ENCODE measurements at regions not wholly inside any gene's neighbourhood (a gene's known extent, or its start where the extent isn't known, plus 50 kb on each side); places are given as distances from the start of the nearest gene placed in this dataset.

- Histone ChIP-seq H3K36me3 (ENCODE audit: control insufficient read depth in 4 of 4, insufficient read depth in 4 of 4, low read length in 4 of 4) (no peaks in the 10 kb centered on the region), H3K9ac (ENCODE audit: insufficient read depth in 1 of 2, low read length in 2 of 2) (no peak overlapping the region), H3K4me3 (no peak overlapping the region), H3K9me3 (ENCODE audit: control insufficient read depth in 4 of 4, insufficient read depth in 3 of 4, low read length in 3 of 4) (no peaks in the 10 kb centered on the region), H3K27me3 (ENCODE audit: control insufficient read depth in 3 of 3, insufficient read depth in 3 of 3, low read length in 2 of 3) (no peaks in the 10 kb centered on the region), H3K4me1 (ENCODE audit: control insufficient read depth in 5 of 5, insufficient read depth in 5 of 5, low read length in 5 of 5) (peaks cover 0 to 8% (median 0%) of the 10 kb centered on the region in 5 donors), H3K27ac (ENCODE audit: low read depth in 1 of 2, low read length in 1 of 2) (no peak overlapping the region)
- no peak for DNase-seq
- TF ChIP-seq CTCF (IDR thresholded peaks at IDR 0.05; ENCODE audit: control extremely low read depth, extremely low read depth) = no peak
- 82 to 86% methylated on average over 5 of the region's 5 CpGs for WGBS, 2 donors
- no peak for ATAC-seq (ENCODE audit: insufficient read depth, low FRiP score)
Measured at GRCh38 chr5:125461641-125462072, 715.2 kb upstream of the ZNF608 start.

- no peak for TF ChIP-seq CTCF (IDR thresholded peaks at IDR 0.05; ENCODE audit: control extremely low read depth, extremely low read depth)
- no peaks in the 10 kb centered on the region for H3K27me3 ChIP-seq (ENCODE audit: control insufficient read depth in 3 of 3, insufficient read depth in 3 of 3, low read length in 2 of 3)
- H3K4me1 ChIP-seq (ENCODE audit: control insufficient read depth in 5 of 5, insufficient read depth in 5 of 5, low read length in 5 of 5) = peaks cover 0 to 8% (median 0%) of the 10 kb centered on the region in 5 donors
- no peak overlapping the region for H3K4me3 ChIP-seq
- no peaks in the 10 kb centered on the region for H3K9me3 ChIP-seq (ENCODE audit: control insufficient read depth in 4 of 4, insufficient read depth in 3 of 4, low read length in 3 of 4)
- ATAC-seq (ENCODE audit: insufficient read depth, low FRiP score) = no peak
- H3K36me3 ChIP-seq (ENCODE audit: control insufficient read depth in 4 of 4, insufficient read depth in 4 of 4, low read length in 4 of 4) = no peaks in the 10 kb centered on the region
- no peak overlapping the region for H3K9ac ChIP-seq (ENCODE audit: insufficient read depth in 1 of 2, low read length in 2 of 2)
- WGBS, 2 donors = 61 to 83% methylated on average over 3 of the region's 3 CpGs
- DNase-seq = peak in 2 of 3 donors; percentile 14 to 42
- no peak overlapping the region for H3K27ac ChIP-seq (ENCODE audit: low read depth in 1 of 2, low read length in 1 of 2)
Measured at GRCh38 chr5:125463466-125464092, 717.1 kb upstream of the ZNF608 start.

GRCh38 chr5:125464847-125465432, 718.5 kb upstream of the ZNF608 start:
- WGBS, 2 donors = 90 to 94% methylated on average over 5 of the region's 5 CpGs

More at GRCh38 chr5:125464847-125465432, 718.5 kb upstream of the ZNF608 start:
- no peak for TF ChIP-seq CTCF (IDR thresholded peaks at IDR 0.05; ENCODE audit: control extremely low read depth, extremely low read depth)
- Histone ChIP-seq H3K27me3 (ENCODE audit: control insufficient read depth in 3 of 3, insufficient read depth in 3 of 3, low read length in 2 of 3) (no peaks in the 10 kb centered on the region), H3K9ac (ENCODE audit: insufficient read depth in 1 of 2, low read length in 2 of 2) (no peak overlapping the region), H3K27ac (ENCODE audit: low read depth in 1 of 2, low read length in 1 of 2) (no peak overlapping the region), H3K9me3 (ENCODE audit: control insufficient read depth in 4 of 4, insufficient read depth in 3 of 4, low read length in 3 of 4) (no peaks in the 10 kb centered on the region), H3K36me3 (ENCODE audit: control insufficient read depth in 4 of 4, insufficient read depth in 4 of 4, low read length in 4 of 4) (no peaks in the 10 kb centered on the region), H3K4me1 (ENCODE audit: control insufficient read depth in 5 of 5, insufficient read depth in 5 of 5, low read length in 5 of 5) (peaks cover 0 to 8% (median 0%) of the 10 kb centered on the region in 5 donors), H3K4me3 (no peak overlapping the region)
- no peak for ATAC-seq (ENCODE audit: insufficient read depth, low FRiP score)
- no peak for DNase-seq

Measured in lung (tissue), 11 donors.